Glutamatergic neuron (in vitro differentiated cells): ENCODE measurements at regions not wholly inside any gene's neighbourhood (a gene's known extent, or its start where the extent isn't known, plus 50 kb on each side); places are given as distances from the start of the nearest gene placed in this dataset.

ENCODE experiments used
- DNase-seq: peaks from one replicate; pipeline ENCODE4 v3.0.0; 2022
- H3K27ac Mint-ChIP-seq: one replicate; pipeline ENCODE4 v1.8.0; 2020; ENCODE audit warnings: mild to moderate bottlenecking, mixed read lengths, inconsistent platforms; ENCODE audit not compliant: unreplicated experiment
- H3K27me3 Mint-ChIP-seq: one replicate; pipeline ENCODE4 v1.8.0; 2020; ENCODE audit warnings: mild to moderate bottlenecking, moderate library complexity, mixed read lengths, inconsistent platforms; ENCODE audit not compliant: unreplicated experiment
- H3K36me3 Mint-ChIP-seq: one replicate; pipeline ENCODE4 v1.8.0; 2020; ENCODE audit warnings: mild to moderate bottlenecking, mixed read lengths, inconsistent platforms; ENCODE audit not compliant: unreplicated experiment
- H3K4me1 Mint-ChIP-seq: one replicate; pipeline ENCODE4 v1.8.0; 2020; ENCODE audit warnings: mild to moderate bottlenecking, low read depth, mixed read lengths, inconsistent platforms; ENCODE audit not compliant: unreplicated experiment
- H3K4me3 Mint-ChIP-seq: one replicate; pipeline ENCODE4 v1.8.0; 2020; ENCODE audit warnings: mild to moderate bottlenecking, mixed read lengths, inconsistent platforms; ENCODE audit not compliant: unreplicated experiment
- H3K9me3 Mint-ChIP-seq: one replicate; pipeline ENCODE4 v1.8.0; 2020; ENCODE audit warnings: mild to moderate bottlenecking, moderate library complexity, mixed read lengths, inconsistent platforms; ENCODE audit not compliant: unreplicated experiment
- TF ChIP-seq, protein P1 (sequence below): fragments of 200-600 bp; sonication (generic); IDR thresholded peaks from one replicate; pipeline ENCODE4 v1.5.0; 2021; ENCODE audit not compliant: partially characterized antibody, unreplicated experiment

DNA sequence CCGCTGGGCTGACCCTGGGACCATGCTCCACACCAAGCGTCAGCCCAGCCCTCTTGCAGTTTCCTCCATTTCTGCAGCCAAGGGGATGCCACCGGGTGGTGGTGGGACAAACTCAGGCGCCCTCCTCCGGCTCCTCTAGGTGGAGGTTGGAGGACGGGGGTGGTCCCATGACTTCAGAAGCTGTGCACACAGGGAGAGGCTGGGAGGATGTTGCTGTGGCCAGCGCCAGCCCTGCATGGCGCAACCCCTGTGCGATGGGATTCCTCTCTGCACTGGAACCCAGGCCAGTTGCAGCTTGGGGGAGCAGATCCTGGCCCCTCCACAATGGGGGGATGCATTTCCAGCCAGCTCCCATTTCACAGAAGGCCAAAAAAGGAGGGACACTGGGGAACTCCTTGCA is 246.5 kb downstream of the C16orf95 start:
- Mint-ChIP-seq H3K27me3 (peaks cover 3% of the 10 kb centered on the region), H3K4me3 (no peak overlapping the region), H3K4me1 (peaks cover 14% of the 10 kb centered on the region), H3K36me3 (no peaks in the 10 kb centered on the region), H3K9me3 (peaks cover 4% of the 10 kb centered on the region), H3K27ac (no peak overlapping the region)
- TF ChIP-seq, protein P1, sequence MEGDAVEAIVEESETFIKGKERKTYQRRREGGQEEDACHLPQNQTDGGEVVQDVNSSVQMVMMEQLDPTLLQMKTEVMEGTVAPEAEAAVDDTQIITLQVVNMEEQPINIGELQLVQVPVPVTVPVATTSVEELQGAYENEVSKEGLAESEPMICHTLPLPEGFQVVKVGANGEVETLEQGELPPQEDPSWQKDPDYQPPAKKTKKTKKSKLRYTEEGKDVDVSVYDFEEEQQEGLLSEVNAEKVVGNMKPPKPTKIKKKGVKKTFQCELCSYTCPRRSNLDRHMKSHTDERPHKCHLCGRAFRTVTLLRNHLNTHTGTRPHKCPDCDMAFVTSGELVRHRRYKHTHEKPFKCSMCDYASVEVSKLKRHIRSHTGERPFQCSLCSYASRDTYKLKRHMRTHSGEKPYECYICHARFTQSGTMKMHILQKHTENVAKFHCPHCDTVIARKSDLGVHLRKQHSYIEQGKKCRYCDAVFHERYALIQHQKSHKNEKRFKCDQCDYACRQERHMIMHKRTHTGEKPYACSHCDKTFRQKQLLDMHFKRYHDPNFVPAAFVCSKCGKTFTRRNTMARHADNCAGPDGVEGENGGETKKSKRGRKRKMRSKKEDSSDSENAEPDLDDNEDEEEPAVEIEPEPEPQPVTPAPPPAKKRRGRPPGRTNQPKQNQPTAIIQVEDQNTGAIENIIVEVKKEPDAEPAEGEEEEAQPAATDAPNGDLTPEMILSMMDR, result no peak
- DNase-seq, result no peak

DNA sequence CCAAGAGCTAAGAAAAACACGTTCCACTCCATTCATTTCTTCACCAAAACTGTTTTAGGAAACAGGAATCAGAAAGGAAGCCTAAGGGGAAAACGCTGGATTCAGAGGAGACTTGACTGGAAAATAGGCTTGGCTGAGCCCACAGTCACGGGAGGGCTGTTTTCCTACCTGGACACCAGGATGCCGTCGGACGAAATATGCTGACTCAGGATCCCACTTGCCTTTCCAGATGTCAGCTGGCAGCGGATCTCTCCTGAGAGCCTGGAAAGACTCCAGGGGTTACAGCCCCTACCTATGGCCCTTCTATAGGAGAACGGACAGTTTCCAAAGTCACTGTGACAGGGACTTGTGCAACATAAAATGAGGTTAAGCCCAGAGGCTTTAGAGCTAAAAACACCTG is 245.1 kb downstream of the C16orf95 start:
- no peak overlapping the region for H3K27ac Mint-ChIP-seq
- no peak for DNase-seq
- peaks cover 14% of the 10 kb centered on the region for H3K4me1 Mint-ChIP-seq
- no peaks in the 10 kb centered on the region for H3K36me3 Mint-ChIP-seq
- TF ChIP-seq, protein P1, result no peak
- no peaks in the 10 kb centered on the region for H3K27me3 Mint-ChIP-seq
- H3K4me3 Mint-ChIP-seq, result no peak overlapping the region
- peaks cover 7% of the 10 kb centered on the region for H3K9me3 Mint-ChIP-seq

DNA sequence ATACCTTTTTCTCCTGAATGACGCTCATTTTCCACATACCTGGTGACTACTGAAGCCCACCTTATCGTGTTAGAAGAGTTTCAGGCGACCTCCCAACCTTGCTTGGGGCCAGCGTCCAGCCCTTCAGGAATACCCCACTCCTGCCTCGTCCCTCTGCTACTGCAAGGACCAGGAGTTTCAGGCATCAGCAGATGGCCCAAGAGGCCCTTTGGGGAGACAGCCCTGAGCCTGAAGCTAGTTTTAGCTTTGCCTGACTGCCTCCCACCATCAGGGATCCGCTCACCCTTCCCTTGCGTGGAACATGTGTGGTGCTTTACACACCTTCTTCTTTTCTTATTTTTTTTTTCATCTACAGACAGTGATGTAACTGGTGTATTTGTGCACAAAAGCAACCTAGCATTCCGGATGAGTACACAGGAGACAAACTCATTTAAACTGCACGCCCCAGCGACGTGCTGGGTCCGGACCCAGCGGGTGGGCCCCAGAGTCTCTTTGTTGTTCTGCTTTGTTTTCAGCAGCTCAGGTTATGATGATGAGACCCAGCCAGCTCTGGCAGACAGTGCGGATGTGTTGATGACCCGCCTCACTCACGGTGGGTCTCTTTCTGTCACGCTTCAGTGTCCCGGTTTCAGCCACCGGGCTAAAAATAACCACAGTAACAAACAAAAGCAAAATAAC is 242.4 kb downstream of the C16orf95 start:
- peak; percentile 67 for DNase-seq
- Mint-ChIP-seq H3K36me3 (peaks cover 8% of the 10 kb centered on the region), H3K4me3 (peak overlapping the region; percentile 74), H3K9me3 (peaks cover 11% of the 10 kb centered on the region), H3K27ac (peak overlapping the region; percentile 94), H3K27me3 (no peaks in the 10 kb centered on the region), H3K4me1 (peaks cover 14% of the 10 kb centered on the region)
- TF ChIP-seq, protein P1, result no peak

DNA sequence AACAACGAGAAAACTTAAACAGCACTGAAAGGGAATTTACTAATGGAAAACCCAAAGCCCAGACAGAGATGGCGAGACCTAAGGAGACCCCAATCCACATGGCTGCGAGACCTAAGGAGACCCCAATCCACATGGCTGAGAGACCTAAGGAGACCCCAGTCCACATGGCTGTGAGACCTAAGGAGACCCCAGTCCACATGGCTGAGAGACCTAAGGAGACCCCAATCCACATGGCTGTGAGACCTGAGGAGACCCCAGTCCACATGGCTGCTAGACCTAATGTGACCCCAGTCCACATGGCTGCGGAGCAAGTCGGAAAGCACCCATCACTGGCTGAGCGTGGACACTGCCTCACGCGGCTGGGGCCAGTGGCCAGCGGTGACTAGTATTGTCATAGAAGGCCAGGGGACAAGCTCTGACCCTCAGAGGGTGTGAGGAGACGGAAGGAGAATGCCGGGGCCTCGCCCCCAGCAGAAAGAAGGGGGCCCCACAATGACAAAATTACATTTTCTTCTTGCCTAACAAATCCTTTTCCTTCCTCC is 241.8 kb downstream of the C16orf95 start:
- H3K4me3 Mint-ChIP-seq, result peak overlapping the region; percentile 74
- TF ChIP-seq, protein P1, result no peak
- H3K9me3 Mint-ChIP-seq, result peaks cover 11% of the 10 kb centered on the region
- H3K36me3 Mint-ChIP-seq, result peaks cover 11% of the 10 kb centered on the region
- no peak for DNase-seq
- peaks cover 14% of the 10 kb centered on the region for H3K4me1 Mint-ChIP-seq
- H3K27me3 Mint-ChIP-seq, result no peaks in the 10 kb centered on the region
- peak overlapping the region; percentile 94 for H3K27ac Mint-ChIP-seq

DNA sequence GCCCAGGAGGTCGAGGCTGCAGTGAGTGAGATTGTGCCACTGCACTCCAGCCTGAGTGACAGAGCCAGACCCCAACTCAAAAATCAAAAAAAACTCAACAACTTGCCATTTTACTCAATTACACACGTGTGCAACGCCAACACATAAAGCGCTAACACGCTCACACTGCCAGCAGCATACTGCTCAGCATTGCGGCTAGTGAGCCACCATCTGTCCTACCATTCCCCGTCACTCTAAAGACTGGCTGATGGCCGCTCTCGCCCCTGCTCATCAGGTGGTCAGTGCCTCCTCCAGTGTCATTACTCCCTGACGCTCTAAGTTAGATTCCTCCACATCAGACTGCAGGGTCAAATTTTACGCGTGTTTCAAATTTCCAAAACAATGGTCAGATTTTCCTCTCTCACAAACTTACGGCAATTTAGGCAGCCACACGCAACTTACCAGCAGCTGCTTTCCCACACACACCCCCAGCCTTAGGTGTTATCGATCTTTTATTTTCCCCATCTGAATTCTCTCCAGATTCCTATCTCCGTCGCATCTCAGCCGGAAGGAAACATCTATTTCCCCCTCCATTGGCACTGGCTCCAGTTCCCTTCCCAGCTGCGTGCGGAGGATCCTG is 240.8 kb downstream of the C16orf95 start:
- TF ChIP-seq, protein P1, result no peak
- Mint-ChIP-seq H3K27me3 (peaks cover 1% of the 10 kb centered on the region), H3K4me3 (no peak overlapping the region), H3K27ac (no peak overlapping the region), H3K36me3 (peaks cover 22% of the 10 kb centered on the region), H3K9me3 (peaks cover 9% of the 10 kb centered on the region), H3K4me1 (peaks cover 14% of the 10 kb centered on the region)
- no peak for DNase-seq
